Fibroblast of lung (primary cell): ENCODE measurements at regions not wholly inside any gene's neighbourhood (a gene's known extent, or its start where the extent isn't known, plus 50 kb on each side); places are given as distances from the start of the nearest gene placed in this dataset.
"Not testable (repeated sequence)": the region's sequence is repeated elsewhere in the genome, so short reads cannot be mapped to it uniquely, and the experiment has no call there.

Experiments used
- CTCF ChIP-seq, 2 donors: IDR thresholded peaks in 1 of 2; conservative IDR thresholded peaks in 1 of 2; 1 replicate in 1 of 2; 2 replicates in 1 of 2; pipeline ENCODE4 v1.5.1; 2011 to 2012; ENCODE audit warnings: low read length in 2 of 2, control low read depth in 1 of 2, inconsistent platforms in 1 of 2, low read depth in 1 of 2, mild to moderate bottlenecking in 1 of 2
- EZH2 ChIP-seq: IDR thresholded peaks from 2 replicates; pipeline ENCODE4 v1.5.1; 2012; ENCODE audit warnings: low read length, control low read depth, mild to moderate bottlenecking; ENCODE audit errors: missing control alignments

DNA sequence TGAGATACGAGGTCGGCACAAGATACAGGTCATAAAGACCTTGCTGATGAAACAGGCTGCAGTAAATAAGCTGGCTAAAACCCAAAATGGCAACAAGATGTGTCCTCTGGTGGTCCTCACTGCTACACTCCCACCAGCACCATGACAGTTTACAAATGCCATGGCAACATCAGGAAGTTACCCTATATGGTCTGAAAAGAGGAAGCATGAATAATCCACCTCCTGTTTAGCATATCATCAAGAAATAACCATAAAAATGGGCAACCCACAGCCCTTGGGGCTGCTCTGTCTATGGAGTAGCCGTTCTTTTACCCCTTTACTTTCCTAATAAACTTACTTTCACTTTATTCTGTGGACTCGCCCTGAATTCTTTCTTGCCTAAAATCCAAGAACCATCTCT is 102.0 kb upstream of the KLF13 start:
- TF ChIP-seq CTCF (conservative IDR thresholded peaks at IDR 0.05 in 1 of 2, IDR thresholded peaks at IDR 0.05 in 1 of 2; ENCODE audit: low read depth in 1 of 2, low read length in 2 of 2); EZH2: not testable (repeated sequence)
